ENCODE measurements at regions not wholly inside any gene's neighbourhood (a gene's known extent, or its start where the extent isn't known, plus 50 kb on each side); places are given as distances from the start of the nearest gene placed in this dataset.

DNA sequence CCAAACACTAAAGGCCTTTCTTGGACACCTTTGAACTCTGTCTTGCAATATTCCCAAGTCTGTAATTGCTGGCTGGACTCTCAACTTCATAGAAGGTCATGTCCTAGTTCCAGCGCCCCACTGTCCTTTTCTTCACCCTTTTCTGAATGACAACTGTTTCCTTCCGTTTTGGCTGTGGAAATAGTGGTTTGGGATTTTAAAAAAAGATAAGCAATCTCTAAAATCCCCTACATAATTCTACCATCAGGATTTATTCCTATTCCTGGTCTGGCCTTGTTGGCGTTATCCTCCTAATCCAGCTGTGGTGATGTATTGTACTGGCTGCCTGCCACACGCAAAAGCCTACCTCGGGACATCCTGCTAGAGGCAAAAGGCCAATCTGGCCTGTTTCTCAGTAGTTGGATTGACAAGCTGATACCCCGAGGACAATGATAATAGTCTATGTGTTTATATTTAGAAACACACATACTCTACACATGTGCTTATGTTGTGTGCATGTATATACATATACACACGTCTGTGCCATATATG is 440.3 kb upstream of the DPH6 start:
- no peak overlapping the region for H3K4me3 ChIP-seq (ENCODE audit: low read depth, low read length)
- DNase-seq, result peak; percentile 40
- TF ChIP-seq CTCF (IDR thresholded peaks at IDR 0.05; ENCODE audit: low read depth, low read length), result no peak
- no peaks in the 10 kb centered on the region for H3K9me3 ChIP-seq
- peaks cover 10% of the 10 kb centered on the region for H3K4me1 ChIP-seq
- H3K36me3 ChIP-seq, result no peaks in the 10 kb centered on the region
- no peaks in the 10 kb centered on the region for H3K27me3 ChIP-seq

GRCh38 chr15:35987056-35987455 is 441.1 kb upstream of the DPH6 start:
- no peak for TF ChIP-seq CTCF (IDR thresholded peaks at IDR 0.05; ENCODE audit: low read depth, low read length)
- no peak for DNase-seq
- H3K27me3 ChIP-seq, result no peaks in the 10 kb centered on the region
- H3K9me3 ChIP-seq, result no peaks in the 10 kb centered on the region
- no peak overlapping the region for H3K4me3 ChIP-seq (ENCODE audit: low read depth, low read length)
- H3K4me1 ChIP-seq, result peaks cover 10% of the 10 kb centered on the region
- no peaks in the 10 kb centered on the region for H3K36me3 ChIP-seq

- Histone ChIP-seq H3K36me3 (no peaks in the 10 kb centered on the region), H3K9me3 (no peaks in the 10 kb centered on the region), H3K27me3 (no peaks in the 10 kb centered on the region), H3K4me1 (no peaks in the 10 kb centered on the region), H3K4me3 (ENCODE audit: low read depth, low read length) (no peak overlapping the region)
- no peak for DNase-seq
- TF ChIP-seq CTCF (IDR thresholded peaks at IDR 0.05; ENCODE audit: low read depth, low read length), result no peak
These were observed 445.4 kb upstream of the DPH6 start for GRCh38 chr15:35991386-35991785.

- no peak for TF ChIP-seq CTCF (IDR thresholded peaks at IDR 0.05; ENCODE audit: low read depth, low read length)
- Histone ChIP-seq H3K27me3 (no peaks in the 10 kb centered on the region), H3K4me3 (ENCODE audit: low read depth, low read length) (no peak overlapping the region)
These were observed 446.8 kb upstream of the DPH6 start for GRCh38 chr15:35992791-35993190.

DNA sequence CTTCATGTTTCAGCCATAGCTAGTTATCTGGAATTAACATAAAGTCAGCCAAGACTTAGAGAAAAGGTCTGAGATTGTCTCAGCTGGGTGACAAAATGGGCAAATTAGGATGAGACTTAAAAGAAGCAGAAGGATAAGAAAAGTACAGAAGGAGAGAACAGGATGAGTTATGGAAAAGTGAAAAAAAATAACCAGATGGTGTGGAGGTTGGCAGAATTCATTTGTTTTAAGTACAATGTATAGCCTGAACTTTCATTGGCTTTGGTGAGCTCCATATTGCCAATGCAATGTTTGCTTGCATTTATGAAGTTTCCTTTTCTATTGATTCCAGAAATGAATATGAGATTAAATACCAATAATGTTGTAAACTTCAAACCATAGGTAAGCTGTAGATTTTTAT is 447.2 kb upstream of the DPH6 start:
- no peak for TF ChIP-seq CTCF (IDR thresholded peaks at IDR 0.05; ENCODE audit: low read depth, low read length)
- no peaks in the 10 kb centered on the region for H3K27me3 ChIP-seq
- no peak for DNase-seq
- no peaks in the 10 kb centered on the region for H3K36me3 ChIP-seq
- no peaks in the 10 kb centered on the region for H3K4me1 ChIP-seq
- no peaks in the 10 kb centered on the region for H3K9me3 ChIP-seq
- no peak overlapping the region for H3K4me3 ChIP-seq (ENCODE audit: low read depth, low read length)

More at GRCh38 chr15:35992791-35993190, 446.8 kb upstream of the DPH6 start:
- Histone ChIP-seq H3K9me3 (no peaks in the 10 kb centered on the region), H3K36me3 (no peaks in the 10 kb centered on the region), H3K4me1 (no peaks in the 10 kb centered on the region)
- no peak for DNase-seq

GRCh38 chr15:35994876-35995275 is 448.9 kb upstream of the DPH6 start:
- TF ChIP-seq CTCF (IDR thresholded peaks at IDR 0.05; ENCODE audit: low read depth, low read length), result no peak
- no peak for DNase-seq
- no peaks in the 10 kb centered on the region for H3K27me3 ChIP-seq
- no peak overlapping the region for H3K4me3 ChIP-seq (ENCODE audit: low read depth, low read length)
- H3K36me3 ChIP-seq, result no peaks in the 10 kb centered on the region
- no peaks in the 10 kb centered on the region for H3K9me3 ChIP-seq
- H3K4me1 ChIP-seq, result no peaks in the 10 kb centered on the region

All from BE2C (cell line).